Keratinocyte (primary cell): ENCODE measurements at regions not wholly inside any gene's neighbourhood (a gene's known extent, or its start where the extent isn't known, plus 50 kb on each side); places are given as distances from the start of the nearest gene placed in this dataset.

ENCODE experiments used
- CTCF ChIP-seq, 3 experiments: IDR thresholded peaks in 1 of 3; conservative IDR thresholded peaks in 1 of 3; optimal IDR thresholded peaks in 1 of 3; 2 replicates in 2 of 3; 3 replicates in 1 of 3; pipeline versions ENCODE3 to v1.5.1; 2011; ENCODE audit warnings: low read length in 3 of 3, mild to moderate bottlenecking in 3 of 3, moderate library complexity in 2 of 3, control low read depth in 1 of 3, inconsistent platforms in 1 of 3; ENCODE audit not compliant: insufficient read depth in 2 of 3; ENCODE audit errors: extremely low read depth in 1 of 3
- EZH2 ChIP-seq: IDR thresholded peaks from one replicate; pipeline ENCODE4 v1.6.1; 2012; ENCODE audit warnings: inconsistent platforms, mild to moderate bottlenecking, low read length, moderate library complexity

GRCh38 chr4:144340931-144341330 is 200.4 kb upstream of the GYPA start:
- TF ChIP-seq CTCF (optimal IDR thresholded peaks at IDR 0.05 in 1 of 3, IDR thresholded peaks at IDR 0.05 in 1 of 3, conservative IDR thresholded peaks at IDR 0.05 in 1 of 3; ENCODE audit: extremely low read depth in 1 of 3, insufficient read depth in 2 of 3, low read length in 3 of 3), result no peak
- TF ChIP-seq EZH2, result no peak
